GM13977 (cell line): ENCODE measurements at regions not wholly inside any gene's neighbourhood (a gene's known extent, or its start where the extent isn't known, plus 50 kb on each side); places are given as distances from the start of the nearest gene placed in this dataset.

Experiments used
- DNase-seq: peaks from one replicate; pipeline ENCODE4 v3.0.0; 2012; ENCODE audit warnings: low spot score
- in situ Hi-C: fragments of 300-500 bp; cut with MboI; formaldehyde crosslinking; loops from one replicate; pipeline ENCODE4 v1.12.0; 2022; ENCODE audit warnings: low sequenced_read_pairs, low pct_unique_long_range_greater_than_20kb, mixed read lengths, inconsistent platforms; ENCODE audit not compliant: unreplicated experiment
- TF ChIP-seq, protein P1 (sequence below): IDR thresholded peaks from 2 replicates; pipeline ENCODE4 v1.5.1; 2012; ENCODE audit warnings: mild to moderate bottlenecking, control low read depth; ENCODE audit not compliant: insufficient read depth; ENCODE audit errors: extremely low read depth, missing control alignments

DNA sequence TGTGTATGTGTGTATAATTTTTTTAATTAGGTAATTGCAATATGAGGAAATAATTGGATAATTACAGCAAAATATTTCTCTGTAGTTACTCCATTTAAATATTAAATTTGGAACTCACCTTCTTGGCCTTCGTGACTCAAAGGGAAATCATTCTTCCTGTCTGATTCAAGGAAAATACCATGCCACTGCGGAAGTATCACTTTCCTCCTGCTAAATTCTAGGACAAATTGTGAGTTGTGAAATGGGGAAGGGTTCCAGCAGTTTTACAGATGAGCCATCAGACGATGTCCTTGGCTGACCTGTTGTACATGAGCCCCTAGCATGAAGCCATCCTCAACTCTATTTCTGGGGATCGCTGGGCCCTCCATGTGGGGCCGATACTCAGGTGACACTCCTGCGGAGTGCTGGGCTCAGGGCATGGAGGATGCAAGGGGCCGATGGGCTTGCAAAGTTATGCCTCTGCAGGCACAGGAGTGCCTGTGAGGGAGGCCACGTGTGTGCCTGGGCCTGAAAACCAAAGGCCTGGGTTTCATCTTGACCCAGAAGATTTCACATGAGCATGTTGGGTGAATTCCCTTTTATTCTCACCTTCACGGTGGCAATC is 179.6 kb upstream of the TCERG1L start:
- DNase-seq, result no peak
- TF ChIP-seq, protein P1, sequence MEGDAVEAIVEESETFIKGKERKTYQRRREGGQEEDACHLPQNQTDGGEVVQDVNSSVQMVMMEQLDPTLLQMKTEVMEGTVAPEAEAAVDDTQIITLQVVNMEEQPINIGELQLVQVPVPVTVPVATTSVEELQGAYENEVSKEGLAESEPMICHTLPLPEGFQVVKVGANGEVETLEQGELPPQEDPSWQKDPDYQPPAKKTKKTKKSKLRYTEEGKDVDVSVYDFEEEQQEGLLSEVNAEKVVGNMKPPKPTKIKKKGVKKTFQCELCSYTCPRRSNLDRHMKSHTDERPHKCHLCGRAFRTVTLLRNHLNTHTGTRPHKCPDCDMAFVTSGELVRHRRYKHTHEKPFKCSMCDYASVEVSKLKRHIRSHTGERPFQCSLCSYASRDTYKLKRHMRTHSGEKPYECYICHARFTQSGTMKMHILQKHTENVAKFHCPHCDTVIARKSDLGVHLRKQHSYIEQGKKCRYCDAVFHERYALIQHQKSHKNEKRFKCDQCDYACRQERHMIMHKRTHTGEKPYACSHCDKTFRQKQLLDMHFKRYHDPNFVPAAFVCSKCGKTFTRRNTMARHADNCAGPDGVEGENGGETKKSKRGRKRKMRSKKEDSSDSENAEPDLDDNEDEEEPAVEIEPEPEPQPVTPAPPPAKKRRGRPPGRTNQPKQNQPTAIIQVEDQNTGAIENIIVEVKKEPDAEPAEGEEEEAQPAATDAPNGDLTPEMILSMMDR, result no peak
- in situ Hi-C loops, result no loop called here

DNA sequence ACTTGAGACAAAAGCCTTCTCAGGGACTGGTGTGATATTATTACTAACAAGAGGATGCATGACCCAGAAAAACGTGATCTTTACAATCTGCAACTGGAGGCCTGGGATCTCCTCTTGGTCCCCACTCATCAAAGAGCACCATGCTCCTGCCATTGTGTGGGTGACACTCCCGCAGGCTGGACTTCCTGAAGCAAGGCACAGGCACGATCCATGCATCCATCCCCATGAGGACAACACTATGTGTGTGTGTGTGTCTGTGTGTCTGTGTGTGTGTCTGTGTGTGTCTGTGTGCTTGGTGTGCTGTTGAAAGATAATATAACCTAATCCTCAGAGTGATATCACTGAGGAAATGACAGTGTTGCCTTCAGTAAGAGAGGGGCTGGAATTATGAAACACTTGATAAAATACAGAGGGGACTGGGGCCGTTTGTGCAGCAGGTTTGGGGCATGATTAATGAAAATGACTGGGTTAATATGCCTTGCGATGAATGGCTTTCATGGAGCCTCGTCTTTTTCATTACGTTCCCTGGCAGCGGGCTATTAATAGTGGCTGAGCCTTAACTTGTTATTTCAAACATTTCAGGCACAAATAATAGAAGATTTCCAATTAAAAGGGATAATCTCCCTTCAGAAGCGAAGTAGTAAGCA is 180.8 kb upstream of the TCERG1L start:
- in situ Hi-C loops, result no loop called here
- TF ChIP-seq, protein P1, result no peak
- no peak for DNase-seq

DNA sequence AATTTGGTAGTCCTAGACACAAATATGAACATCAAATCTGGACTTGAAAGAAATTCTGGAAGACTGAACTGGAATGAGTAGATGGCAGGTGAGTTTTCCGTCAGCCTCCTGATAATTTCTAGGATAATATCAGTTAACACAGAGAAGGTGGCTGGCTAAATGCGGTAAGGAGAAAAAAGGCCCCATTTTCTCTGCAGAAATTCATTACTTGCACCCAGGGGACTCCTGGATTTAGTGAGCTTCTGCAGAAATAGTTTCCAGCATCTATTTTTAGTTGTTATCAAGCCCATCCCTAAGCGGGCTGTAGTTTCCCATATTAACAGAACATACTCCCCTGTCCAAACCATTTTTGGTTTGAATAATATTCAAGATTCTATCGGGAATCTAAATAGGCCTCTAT is 181.9 kb upstream of the TCERG1L start:
- TF ChIP-seq, protein P1, result no peak
- in situ Hi-C loops, result no loop called here
- DNase-seq, result no peak

DNA sequence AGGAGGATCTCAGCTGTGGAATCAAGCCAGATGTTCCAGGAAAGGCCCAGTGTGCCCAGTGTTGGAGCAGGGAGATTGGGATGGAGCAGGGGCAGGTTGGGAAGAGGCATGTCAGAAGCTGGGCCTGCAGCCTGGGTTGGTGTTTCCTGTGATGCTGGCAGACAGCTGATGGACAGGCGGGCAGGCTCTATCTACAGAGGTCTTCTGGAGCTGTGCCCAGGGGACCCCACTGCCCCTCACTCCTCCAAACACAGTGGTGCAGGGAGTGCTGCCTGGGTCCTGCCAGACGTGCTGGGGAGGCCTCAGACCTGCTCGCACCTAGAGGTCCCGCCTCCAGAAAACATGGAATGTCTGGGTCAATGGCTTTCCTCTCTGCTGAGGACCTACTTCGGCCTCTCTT is 182.9 kb upstream of the TCERG1L start:
- in situ Hi-C loops, result no loop called here
- DNase-seq, result no peak
- TF ChIP-seq, protein P1, result no peak

DNA sequence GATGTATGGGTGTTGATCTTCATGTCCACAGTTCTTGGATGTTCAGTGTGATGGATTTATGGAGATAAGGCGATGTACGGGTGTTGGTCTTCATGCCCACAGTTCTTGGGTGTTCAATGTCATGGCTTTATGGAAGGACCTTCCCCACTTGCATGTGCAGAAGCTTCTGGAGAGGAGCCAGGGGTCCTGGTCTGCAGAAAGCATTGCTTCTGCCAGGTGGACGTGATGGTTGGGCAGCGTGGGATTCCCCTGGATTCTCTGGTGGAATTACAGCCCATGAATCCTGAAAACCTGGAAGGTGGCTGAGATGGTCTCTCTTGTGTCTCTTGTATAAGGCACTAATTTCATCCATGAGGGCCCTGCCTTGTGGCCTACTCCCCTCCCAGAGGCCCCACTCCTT is 183.7 kb upstream of the TCERG1L start:
- in situ Hi-C loops, result no loop called here
- TF ChIP-seq, protein P1, result no peak
- DNase-seq, result no peak

DNA sequence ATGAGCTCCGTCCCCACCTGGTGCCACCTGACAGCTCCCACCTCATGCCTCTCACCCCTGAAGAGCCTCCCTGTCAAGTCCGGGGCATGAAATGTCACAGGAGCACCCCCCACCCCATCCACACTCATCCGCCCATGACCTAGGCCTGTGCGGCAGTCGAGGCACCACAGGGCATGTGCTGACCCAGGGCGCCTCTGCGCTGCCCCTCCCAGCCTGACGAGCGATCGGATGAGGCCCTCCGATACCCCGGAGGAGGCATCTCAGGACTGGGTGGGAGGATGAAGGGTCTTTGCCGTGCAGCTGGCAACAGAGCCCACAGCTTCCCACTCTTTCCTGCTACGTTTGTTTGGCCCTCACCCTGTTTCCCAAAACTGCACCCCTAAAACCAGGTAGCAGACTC is 184.4 kb upstream of the TCERG1L start:
- no peak for DNase-seq
- TF ChIP-seq, protein P1, result no peak
- in situ Hi-C loops, result no loop called here
